ENCODE measurements at regions not wholly inside any gene's neighbourhood (a gene's known extent, or its start where the extent isn't known, plus 50 kb on each side); places are given as distances from the start of the nearest gene placed in this dataset.
"Not testable (repeated sequence)": the region's sequence is repeated elsewhere in the genome, so short reads cannot be mapped to it uniquely, and the experiment has no call there.

- no peak for DNase-seq (ENCODE audit: low read depth)
- H3K4me1 ChIP-seq (ENCODE audit: control insufficient read depth, insufficient read depth, low read length), result no peaks in the 10 kb centered on the region
- H3K27me3 ChIP-seq (replicated peaks; ENCODE audit: control insufficient read depth, insufficient read depth, low read length), result no peaks in the 10 kb centered on the region
- H3K4me3 ChIP-seq (ENCODE audit: low read length), result no peak overlapping the region
- H3K9ac ChIP-seq (ENCODE audit: low read length), result no peak overlapping the region
- H3K36me3 ChIP-seq (ENCODE audit: control insufficient read depth, insufficient read depth, low read length, severe bottlenecking), result no peaks in the 10 kb centered on the region
- no peaks in the 10 kb centered on the region for H3K9me3 ChIP-seq (ENCODE audit: control insufficient read depth, low read length)
Observed at GRCh38 chr15:92763459-92763858, 107.9 kb upstream of the FAM174B start.

- not testable (repeated sequence) for H3K27me3 ChIP-seq (replicated peaks; ENCODE audit: control insufficient read depth, insufficient read depth, low read length); H3K4me1 ChIP-seq (ENCODE audit: control insufficient read depth, insufficient read depth, low read length); DNase-seq (ENCODE audit: low read depth); H3K36me3 ChIP-seq (ENCODE audit: control insufficient read depth, insufficient read depth, low read length, severe bottlenecking); H3K9me3 ChIP-seq (ENCODE audit: control insufficient read depth, low read length); H3K9ac ChIP-seq (ENCODE audit: low read length); H3K4me3 ChIP-seq (ENCODE audit: low read length)
Observed at GRCh38 chr15:92768131-92768530, 112.6 kb upstream of the FAM174B start.

GRCh38 chr15:92770641-92771040 lies 115.1 kb upstream of the FAM174B start:
- H3K9me3 ChIP-seq (ENCODE audit: control insufficient read depth, low read length), result no peaks in the 10 kb centered on the region
- H3K4me3 ChIP-seq (ENCODE audit: low read length), result no peak overlapping the region
- H3K27me3 ChIP-seq (replicated peaks; ENCODE audit: control insufficient read depth, insufficient read depth, low read length), result no peaks in the 10 kb centered on the region
- no peak for DNase-seq (ENCODE audit: low read depth)
- H3K4me1 ChIP-seq (ENCODE audit: control insufficient read depth, insufficient read depth, low read length), result no peaks in the 10 kb centered on the region
- no peak overlapping the region for H3K9ac ChIP-seq (ENCODE audit: low read length)
- H3K36me3 ChIP-seq (ENCODE audit: control insufficient read depth, insufficient read depth, low read length, severe bottlenecking), result no peaks in the 10 kb centered on the region

- H3K27me3 ChIP-seq (replicated peaks; ENCODE audit: control insufficient read depth, insufficient read depth, low read length), result no peaks in the 10 kb centered on the region
- H3K4me1 ChIP-seq (ENCODE audit: control insufficient read depth, insufficient read depth, low read length), result no peaks in the 10 kb centered on the region
- H3K9me3 ChIP-seq (ENCODE audit: control insufficient read depth, low read length), result no peaks in the 10 kb centered on the region
- H3K4me3 ChIP-seq (ENCODE audit: low read length), result no peak overlapping the region
- no peaks in the 10 kb centered on the region for H3K36me3 ChIP-seq (ENCODE audit: control insufficient read depth, insufficient read depth, low read length, severe bottlenecking)
- DNase-seq (ENCODE audit: low read depth), result no peak
- H3K9ac ChIP-seq (ENCODE audit: low read length), result no peak overlapping the region
Observed at GRCh38 chr15:92772061-92772460, 116.5 kb upstream of the FAM174B start.

DNA sequence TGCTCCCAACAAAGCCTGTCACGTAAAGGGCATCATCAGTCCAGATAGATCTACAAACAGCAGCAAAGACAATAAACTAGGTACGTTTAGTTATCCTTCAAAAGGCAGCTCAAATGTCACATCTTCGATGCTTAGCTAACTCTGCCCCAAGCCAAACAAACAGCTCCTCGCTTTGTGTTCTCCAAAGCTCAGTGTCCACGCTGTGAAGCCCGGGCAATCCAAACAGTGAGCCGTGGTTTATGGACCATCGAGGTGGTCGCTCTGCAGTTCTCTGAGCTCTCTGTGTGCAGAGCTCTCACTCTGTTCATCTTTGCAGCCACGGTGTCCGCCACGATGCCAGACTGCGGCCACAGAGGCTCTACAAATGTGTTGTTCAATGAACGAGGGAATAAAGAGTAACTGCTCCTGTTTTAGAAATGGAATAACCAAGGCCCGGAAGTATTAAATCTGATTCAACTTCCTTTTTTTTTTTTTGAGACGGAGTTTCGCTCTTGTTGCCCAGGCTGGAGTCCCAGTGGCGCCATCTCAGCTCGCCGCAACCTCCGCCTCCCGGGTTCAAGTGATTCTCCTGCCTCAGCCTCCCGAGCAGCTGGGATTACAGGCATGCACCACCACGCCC lies 117.2 kb upstream of the FAM174B start:
- Histone ChIP-seq H3K9ac (ENCODE audit: low read length) (no peak overlapping the region), H3K36me3 (ENCODE audit: control insufficient read depth, insufficient read depth, low read length, severe bottlenecking) (no peaks in the 10 kb centered on the region), H3K9me3 (ENCODE audit: control insufficient read depth, low read length) (no peaks in the 10 kb centered on the region), H3K4me1 (ENCODE audit: control insufficient read depth, insufficient read depth, low read length) (no peaks in the 10 kb centered on the region), H3K27me3 (replicated peaks; ENCODE audit: control insufficient read depth, insufficient read depth, low read length) (no peaks in the 10 kb centered on the region), H3K4me3 (ENCODE audit: low read length) (no peak overlapping the region)
- no peak for DNase-seq (ENCODE audit: low read depth)

GRCh38 chr15:92773340-92773739 lies 117.8 kb upstream of the FAM174B start:
- no peaks in the 10 kb centered on the region for H3K27me3 ChIP-seq (replicated peaks; ENCODE audit: control insufficient read depth, insufficient read depth, low read length)
- H3K9me3 ChIP-seq (ENCODE audit: control insufficient read depth, low read length), result no peaks in the 10 kb centered on the region
- H3K36me3 ChIP-seq (ENCODE audit: control insufficient read depth, insufficient read depth, low read length, severe bottlenecking), result no peaks in the 10 kb centered on the region
- no peak overlapping the region for H3K4me3 ChIP-seq (ENCODE audit: low read length)
- no peak for DNase-seq (ENCODE audit: low read depth)
- H3K4me1 ChIP-seq (ENCODE audit: control insufficient read depth, insufficient read depth, low read length), result no peaks in the 10 kb centered on the region
- no peak overlapping the region for H3K9ac ChIP-seq (ENCODE audit: low read length)

- DNase-seq (ENCODE audit: low read depth), result no peak
- Histone ChIP-seq H3K27me3 (replicated peaks; ENCODE audit: control insufficient read depth, insufficient read depth, low read length) (no peaks in the 10 kb centered on the region), H3K9me3 (ENCODE audit: control insufficient read depth, low read length) (peaks cover 7% of the 10 kb centered on the region), H3K36me3 (ENCODE audit: control insufficient read depth, insufficient read depth, low read length, severe bottlenecking) (no peaks in the 10 kb centered on the region), H3K9ac (ENCODE audit: low read length) (no peak overlapping the region), H3K4me3 (ENCODE audit: low read length) (no peak overlapping the region), H3K4me1 (ENCODE audit: control insufficient read depth, insufficient read depth, low read length) (no peaks in the 10 kb centered on the region)
Observed at GRCh38 chr15:92779874-92780273, 120.2 kb upstream of the CHD2 start.

DNA sequence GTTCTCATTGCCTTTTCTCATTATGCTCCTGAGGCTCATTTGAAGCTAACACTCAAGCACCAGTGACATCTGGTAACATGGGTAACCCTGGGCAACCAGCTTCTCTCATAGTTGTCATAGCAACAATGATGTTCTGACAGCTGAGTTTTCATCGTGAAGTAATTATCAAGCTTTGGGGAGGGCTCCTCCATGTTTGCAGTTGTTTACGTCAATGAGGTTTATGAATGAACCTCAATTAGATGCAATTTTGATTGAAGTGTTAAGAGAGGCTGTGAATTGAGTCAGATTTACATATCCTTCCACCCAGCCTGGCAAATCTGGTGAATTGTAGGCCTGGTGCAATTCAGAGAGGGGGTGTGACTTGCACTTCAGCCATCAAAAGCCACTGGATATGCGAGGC lies 119.3 kb upstream of the CHD2 start:
- Histone ChIP-seq H3K9me3 (ENCODE audit: control insufficient read depth, low read length) (peaks cover 7% of the 10 kb centered on the region), H3K4me1 (ENCODE audit: control insufficient read depth, insufficient read depth, low read length) (no peaks in the 10 kb centered on the region), H3K27me3 (replicated peaks; ENCODE audit: control insufficient read depth, insufficient read depth, low read length) (no peaks in the 10 kb centered on the region), H3K9ac (ENCODE audit: low read length) (no peak overlapping the region), H3K36me3 (ENCODE audit: control insufficient read depth, insufficient read depth, low read length, severe bottlenecking) (no peaks in the 10 kb centered on the region), H3K4me3 (ENCODE audit: low read length) (no peak overlapping the region)
- DNase-seq (ENCODE audit: low read depth), result no peak

GRCh38 chr15:92781925-92782453 lies 118.1 kb upstream of the CHD2 start:
- H3K4me3 ChIP-seq (ENCODE audit: low read length), result no peak overlapping the region
- H3K9ac ChIP-seq (ENCODE audit: low read length), result no peak overlapping the region
- DNase-seq (ENCODE audit: low read depth), result no peak
- peaks cover 7% of the 10 kb centered on the region for H3K9me3 ChIP-seq (ENCODE audit: control insufficient read depth, low read length)
- no peaks in the 10 kb centered on the region for H3K27me3 ChIP-seq (replicated peaks; ENCODE audit: control insufficient read depth, insufficient read depth, low read length)
- no peaks in the 10 kb centered on the region for H3K36me3 ChIP-seq (ENCODE audit: control insufficient read depth, insufficient read depth, low read length, severe bottlenecking)
- no peaks in the 10 kb centered on the region for H3K4me1 ChIP-seq (ENCODE audit: control insufficient read depth, insufficient read depth, low read length)

DNA sequence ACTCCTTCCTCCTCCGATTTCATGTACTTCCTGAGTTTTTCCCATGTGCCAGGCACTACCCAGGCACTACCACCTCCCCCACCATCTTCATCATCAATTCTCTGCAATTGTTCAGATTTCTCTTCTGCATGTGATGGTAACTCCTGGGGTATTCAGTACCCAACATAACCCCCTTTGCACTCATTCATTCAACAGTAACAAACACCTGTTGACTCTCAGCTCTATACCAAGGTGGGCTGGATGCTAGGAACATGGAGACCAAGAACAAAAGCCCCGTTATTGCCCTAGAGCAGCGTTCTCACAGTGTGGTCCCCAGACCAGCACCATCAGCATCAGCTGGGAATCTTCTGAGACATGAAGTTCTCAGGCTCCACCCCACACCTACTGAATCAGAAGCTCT lies 113.0 kb upstream of the CHD2 start:
- no peaks in the 10 kb centered on the region for H3K9me3 ChIP-seq (ENCODE audit: control insufficient read depth, low read length)
- H3K9ac ChIP-seq (ENCODE audit: low read length), result no peak overlapping the region
- DNase-seq (ENCODE audit: low read depth), result no peak
- no peaks in the 10 kb centered on the region for H3K27me3 ChIP-seq (replicated peaks; ENCODE audit: control insufficient read depth, insufficient read depth, low read length)
- H3K4me1 ChIP-seq (ENCODE audit: control insufficient read depth, insufficient read depth, low read length), result no peaks in the 10 kb centered on the region
- no peak overlapping the region for H3K4me3 ChIP-seq (ENCODE audit: low read length)
- no peaks in the 10 kb centered on the region for H3K36me3 ChIP-seq (ENCODE audit: control insufficient read depth, insufficient read depth, low read length, severe bottlenecking)

GRCh38 chr15:92788196-92788595 lies 111.9 kb upstream of the CHD2 start:
- Histone ChIP-seq H3K36me3 (ENCODE audit: control insufficient read depth, insufficient read depth, low read length, severe bottlenecking) (no peaks in the 10 kb centered on the region), H3K9ac (ENCODE audit: low read length) (no peak overlapping the region), H3K9me3 (ENCODE audit: control insufficient read depth, low read length) (no peaks in the 10 kb centered on the region), H3K27me3 (replicated peaks; ENCODE audit: control insufficient read depth, insufficient read depth, low read length) (no peaks in the 10 kb centered on the region), H3K4me3 (ENCODE audit: low read length) (no peak overlapping the region), H3K4me1 (ENCODE audit: control insufficient read depth, insufficient read depth, low read length) (no peaks in the 10 kb centered on the region)
- no peak for DNase-seq (ENCODE audit: low read depth)

DNA sequence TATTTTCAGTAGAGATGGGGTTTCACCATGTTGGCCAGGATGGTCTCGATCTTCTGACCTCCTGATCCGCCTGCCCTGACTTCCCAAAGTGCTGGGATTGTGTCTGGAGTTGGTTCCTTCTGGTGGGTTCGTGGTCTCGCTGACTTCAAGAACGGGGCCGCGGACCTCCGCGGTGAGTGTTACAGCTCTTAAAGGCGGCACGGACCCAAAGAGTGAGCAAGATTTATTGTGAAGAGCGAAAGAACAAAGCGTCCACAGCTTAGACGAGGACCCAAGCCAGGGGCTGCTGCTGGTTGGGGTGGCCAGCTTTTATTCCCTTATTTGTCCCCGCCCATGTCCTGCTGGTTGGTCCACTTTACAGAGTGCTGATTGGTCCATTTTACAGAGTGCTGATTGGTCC lies 111.3 kb upstream of the CHD2 start:
- H3K9ac ChIP-seq (ENCODE audit: low read length); H3K27me3 ChIP-seq (replicated peaks; ENCODE audit: control insufficient read depth, insufficient read depth, low read length); H3K4me3 ChIP-seq (ENCODE audit: low read length); DNase-seq (ENCODE audit: low read depth); H3K9me3 ChIP-seq (ENCODE audit: control insufficient read depth, low read length); H3K36me3 ChIP-seq (ENCODE audit: control insufficient read depth, insufficient read depth, low read length, severe bottlenecking); H3K4me1 ChIP-seq (ENCODE audit: control insufficient read depth, insufficient read depth, low read length): not testable (repeated sequence)

Measured in adipocyte (in vitro differentiated cells).